ENCODE measurements at regions not wholly inside any gene's neighbourhood (a gene's known extent, or its start where the extent isn't known, plus 50 kb on each side); places are given as distances from the start of the nearest gene placed in this dataset.

- Histone ChIP-seq H3K4me3 (ENCODE audit: low read depth, low read length) (no peak overlapping the region), H3K27ac (ENCODE audit: low read depth, low read length) (no peak overlapping the region), H3K27me3 (ENCODE audit: control insufficient read depth, insufficient read depth, low read length) (peaks cover 2% of the 10 kb centered on the region), H3K9me3 (ENCODE audit: control insufficient read depth, insufficient read depth, low read length) (no peaks in the 10 kb centered on the region)
- DNase-seq (ENCODE audit: low read depth, low spot score), result no peak
- TF ChIP-seq CTCF (IDR thresholded peaks at IDR 0.05; ENCODE audit: low read depth, low read length), result no peak
- ChIA-PET CTCF (interaction anchor here (0.9 to 2.0 kb wide), 3 partner anchors 11 to 250 kb away, joined by 3 to 6 read pairs (median 4); no protein-coding TSS in a partner anchor), POLR2A (interaction anchor here (1.5 kb wide), 1 partner anchor 136 kb away, joined by 3 read pairs; the partner anchor contains the start of gene NAV2)
Measured at GRCh38 chr11:19576054-19576453, 136.6 kb upstream of the NAV2 start.

GRCh38 chr11:19574916-19575315, 137.7 kb upstream of the NAV2 start:
- Histone ChIP-seq H3K27ac (ENCODE audit: low read depth, low read length) (no peak overlapping the region), H3K27me3 (ENCODE audit: control insufficient read depth, insufficient read depth, low read length) (peaks cover 4% of the 10 kb centered on the region), H3K9me3 (ENCODE audit: control insufficient read depth, insufficient read depth, low read length) (no peaks in the 10 kb centered on the region), H3K4me3 (ENCODE audit: low read depth, low read length) (no peak overlapping the region)
- CTCF ChIA-PET, result interaction anchor here (0.6 to 3.9 kb wide), 2 partner anchors 11 to 20 kb away, joined by 3 to 18 read pairs; no protein-coding TSS in a partner anchor
- no peak for DNase-seq (ENCODE audit: low read depth, low spot score)
- no peak for TF ChIP-seq CTCF (IDR thresholded peaks at IDR 0.05; ENCODE audit: low read depth, low read length)
- POLR2A ChIA-PET, result interaction anchor here (1.5 kb wide), 1 partner anchor 138 kb away, joined by 3 read pairs; the partner anchor contains the start of gene NAV2

GRCh38 chr11:19573666-19574065, 139.0 kb upstream of the NAV2 start:
- CTCF ChIA-PET, result interaction anchor here (1.0 to 3.9 kb wide), 4 partner anchors 10 to 331 kb away, joined by 3 to 18 read pairs (median 8); no protein-coding TSS in a partner anchor
- Histone ChIP-seq H3K27me3 (ENCODE audit: control insufficient read depth, insufficient read depth, low read length) (peaks cover 6% of the 10 kb centered on the region), H3K4me3 (ENCODE audit: low read depth, low read length) (no peak overlapping the region), H3K27ac (ENCODE audit: low read depth, low read length) (no peak overlapping the region), H3K9me3 (ENCODE audit: control insufficient read depth, insufficient read depth, low read length) (peaks cover 4% of the 10 kb centered on the region; the same call in 1 of the 2 replicates)
- TF ChIP-seq CTCF (IDR thresholded peaks at IDR 0.05; ENCODE audit: low read depth, low read length), result no peak
- POLR2A ChIA-PET, result no interaction called here
- DNase-seq (ENCODE audit: low read depth, low spot score), result no peak

GRCh38 chr11:19571906-19572305, 140.7 kb upstream of the NAV2 start:
- Histone ChIP-seq H3K4me3 (ENCODE audit: low read depth, low read length) (no peak overlapping the region), H3K27me3 (ENCODE audit: control insufficient read depth, insufficient read depth, low read length) (peaks cover 6% of the 10 kb centered on the region), H3K27ac (ENCODE audit: low read depth, low read length) (no peak overlapping the region), H3K9me3 (ENCODE audit: control insufficient read depth, insufficient read depth, low read length) (peaks cover 4% of the 10 kb centered on the region; the same call in 1 of the 2 replicates)
- CTCF ChIA-PET, result interaction anchor here (0.6 to 3.9 kb wide), 6 partner anchors 8 to 333 kb away, joined by 3 to 18 read pairs (median 5); no protein-coding TSS in a partner anchor
- DNase-seq (ENCODE audit: low read depth, low spot score), result no peak
- POLR2A ChIA-PET, result no interaction called here
- no peak for TF ChIP-seq CTCF (IDR thresholded peaks at IDR 0.05; ENCODE audit: low read depth, low read length)

- TF ChIP-seq CTCF (IDR thresholded peaks at IDR 0.05; ENCODE audit: low read depth, low read length), result no peak
- Histone ChIP-seq H3K9me3 (ENCODE audit: control insufficient read depth, insufficient read depth, low read length) (peaks cover 4% of the 10 kb centered on the region; the same call in 1 of the 2 replicates), H3K27me3 (ENCODE audit: control insufficient read depth, insufficient read depth, low read length) (peaks cover 6% of the 10 kb centered on the region), H3K27ac (ENCODE audit: low read depth, low read length) (no peak overlapping the region), H3K4me3 (ENCODE audit: low read depth, low read length) (no peak overlapping the region)
- CTCF ChIA-PET, result interaction anchor here (1.0 to 8.5 kb wide), 2 partner anchors 13 to 172 kb away, joined by 3 to 174 read pairs; no protein-coding TSS in a partner anchor
- no peak for DNase-seq (ENCODE audit: low read depth, low spot score)
- POLR2A ChIA-PET, result no interaction called here
Measured at GRCh38 chr11:19570889-19571288, 141.7 kb upstream of the NAV2 start.
